Embryonic facial prominence (tissue), 1 donor: ENCODE measurements at regions not wholly inside any gene's neighbourhood (a gene's known extent, or its start where the extent isn't known, plus 50 kb on each side); places are given as distances from the start of the nearest gene placed in this dataset.
"Not testable (repeated sequence)": the region's sequence is repeated elsewhere in the genome, so short reads cannot be mapped to it uniquely, and the experiment has no call there.

Experiments used
- DNase-seq: peaks from one replicate; pipeline ENCODE4 v3.0.0-alpha.2; 2016; ENCODE audit errors: extremely low spot score

DNA sequence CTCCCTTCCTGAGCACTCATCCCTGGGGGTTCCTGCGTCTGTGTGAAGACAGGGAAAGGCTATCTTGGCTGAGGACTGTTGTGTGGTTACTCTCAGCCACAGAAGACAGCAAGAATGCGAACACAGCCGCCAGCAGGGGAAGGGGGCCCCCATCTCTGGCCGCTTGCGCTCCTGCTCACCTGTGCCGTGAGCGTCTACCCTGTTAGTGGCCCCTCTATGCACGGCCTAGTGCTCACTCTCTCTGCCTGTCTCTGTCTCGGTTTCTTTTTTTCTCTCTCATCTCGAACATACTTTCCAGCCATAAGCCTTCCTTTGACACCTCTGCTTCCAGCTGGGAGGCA, 206.7 kb upstream of the APCDD1 start:
- no peak for DNase-seq

DNA sequence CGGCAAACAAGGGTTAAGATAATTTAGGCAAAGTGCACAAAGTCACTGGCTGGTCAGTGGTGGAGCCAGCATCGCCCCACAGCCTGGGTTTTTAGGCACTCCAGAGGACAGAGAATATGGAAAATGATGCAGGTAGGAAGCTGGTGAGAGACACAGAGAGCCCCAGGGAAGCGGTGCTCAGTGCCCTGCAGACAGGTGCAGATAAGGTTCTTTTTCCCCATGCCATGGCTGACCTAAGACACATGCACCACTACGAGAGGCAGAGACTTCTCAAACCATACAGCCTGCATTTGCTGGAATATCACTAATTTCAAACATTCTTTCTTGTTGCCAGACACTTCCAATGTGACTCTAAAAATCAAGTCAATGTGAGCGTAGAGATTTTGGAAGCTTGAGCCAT, 205.7 kb upstream of the APCDD1 start:
- no peak for DNase-seq

DNA sequence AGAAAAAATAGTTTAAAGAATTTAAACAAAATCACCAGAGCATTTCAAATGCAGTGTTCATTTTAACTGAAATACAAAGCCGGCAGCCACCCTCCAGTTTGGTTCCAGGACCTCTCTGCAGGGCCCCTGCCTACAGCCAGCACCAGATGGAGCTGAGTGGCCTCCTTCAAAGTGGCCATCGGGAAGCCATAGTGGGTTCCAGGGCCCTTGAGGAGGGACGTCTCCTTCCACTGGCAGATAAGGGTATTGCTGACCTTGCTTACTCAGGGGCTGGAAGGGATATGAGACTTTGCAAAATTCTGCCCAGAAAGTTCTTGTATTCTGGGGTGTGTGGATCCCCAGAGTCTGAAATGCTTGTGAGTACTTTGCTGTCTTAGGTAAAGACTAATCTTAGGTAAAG, 205.2 kb upstream of the APCDD1 start:
- no peak for DNase-seq

DNA sequence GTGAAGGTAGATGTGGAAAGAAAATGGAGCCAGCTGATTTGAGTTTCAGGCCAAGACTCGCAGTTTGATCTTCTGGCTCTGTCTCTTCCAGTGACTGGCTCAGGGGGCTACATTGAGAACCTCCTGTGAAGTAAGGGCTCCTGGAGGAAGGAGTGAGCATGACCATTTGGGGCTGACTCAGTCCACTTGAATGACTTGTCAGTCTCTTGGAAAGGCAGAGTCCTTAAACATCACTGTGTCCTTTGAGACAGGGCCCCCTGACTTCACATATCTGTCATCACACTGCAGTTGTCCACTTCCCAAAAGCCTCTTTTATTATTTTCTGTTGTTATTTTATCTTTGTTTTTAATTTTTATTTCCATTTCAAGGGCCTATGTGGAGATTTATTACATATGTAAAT, 204.6 kb upstream of the APCDD1 start:
- no peak for DNase-seq

DNA sequence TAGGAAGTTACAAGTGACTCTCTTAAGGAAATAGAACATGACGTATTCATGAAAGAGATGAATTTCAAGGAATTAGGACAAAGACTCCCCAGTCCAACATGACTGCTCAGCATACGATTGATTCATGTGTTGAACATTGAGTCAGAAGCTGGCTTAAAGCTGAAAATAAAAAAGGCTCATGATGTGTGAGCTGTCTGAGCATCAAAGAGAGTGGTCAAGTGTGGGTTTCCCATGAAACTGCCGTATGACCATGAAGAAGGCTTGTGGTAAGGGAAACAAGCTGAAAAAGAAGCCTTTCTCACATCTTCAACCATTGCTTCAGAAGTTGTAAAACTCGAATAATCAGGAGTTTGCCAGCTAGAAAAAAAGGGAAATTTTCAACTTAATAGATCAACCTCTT, 201.9 kb upstream of the APCDD1 start:
- no peak for DNase-seq

DNA sequence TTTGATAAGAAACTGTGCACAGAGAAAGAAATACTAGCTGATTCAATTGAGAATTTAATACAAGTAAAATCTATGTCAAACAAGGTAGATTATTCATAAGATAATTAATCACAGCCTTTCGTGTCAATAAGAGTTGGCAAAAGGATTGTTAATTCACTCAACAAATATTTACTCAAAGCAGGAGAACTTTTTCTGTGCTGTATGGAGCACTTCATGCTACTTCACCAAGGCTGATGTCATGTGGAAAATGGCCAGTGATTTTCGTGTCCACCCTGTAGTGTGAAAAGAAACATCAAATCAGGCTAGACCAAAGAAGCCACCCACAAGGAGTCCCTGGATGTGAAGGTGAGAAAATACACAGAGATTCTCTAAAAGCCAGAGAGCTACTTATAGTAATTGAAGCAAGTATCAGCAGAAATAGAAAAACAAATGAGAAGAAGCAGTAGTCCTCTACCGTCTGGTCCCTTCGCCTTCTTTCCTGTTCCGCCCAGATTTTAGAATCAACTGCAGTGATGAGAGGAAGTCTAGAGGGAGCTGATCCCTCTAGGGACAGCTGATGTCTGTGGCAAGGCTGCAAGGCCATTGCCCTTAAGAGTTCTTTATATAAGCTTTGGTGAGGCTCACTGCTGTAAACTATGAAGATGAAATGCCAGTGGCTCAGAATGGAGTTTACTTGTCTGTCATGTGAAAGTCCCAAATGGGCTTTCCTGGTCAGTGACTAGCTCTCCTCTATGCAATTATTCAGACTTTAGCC, 201.3 kb upstream of the APCDD1 start:
- DNase-seq = no peak

DNA sequence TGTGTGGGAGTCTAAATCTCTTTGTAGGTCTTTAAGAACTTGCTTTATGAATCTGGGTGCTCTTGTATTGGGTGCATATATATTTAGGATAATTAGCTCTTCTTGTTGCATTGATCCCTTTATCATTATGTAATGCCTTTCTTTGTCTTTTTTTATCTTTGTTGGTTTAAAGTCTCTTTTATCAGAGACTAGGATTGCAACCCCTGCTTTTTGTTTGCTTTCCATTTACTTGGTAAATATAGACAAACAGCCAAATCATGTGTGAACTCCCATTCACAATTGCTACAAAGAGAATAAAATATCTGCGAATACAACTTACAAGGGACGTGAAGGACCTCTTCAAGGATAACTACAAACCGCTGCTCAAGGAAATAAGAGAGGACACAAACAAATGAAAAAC, 198.2 kb upstream of the APCDD1 start:
- DNase-seq = not testable (repeated sequence)

DNA sequence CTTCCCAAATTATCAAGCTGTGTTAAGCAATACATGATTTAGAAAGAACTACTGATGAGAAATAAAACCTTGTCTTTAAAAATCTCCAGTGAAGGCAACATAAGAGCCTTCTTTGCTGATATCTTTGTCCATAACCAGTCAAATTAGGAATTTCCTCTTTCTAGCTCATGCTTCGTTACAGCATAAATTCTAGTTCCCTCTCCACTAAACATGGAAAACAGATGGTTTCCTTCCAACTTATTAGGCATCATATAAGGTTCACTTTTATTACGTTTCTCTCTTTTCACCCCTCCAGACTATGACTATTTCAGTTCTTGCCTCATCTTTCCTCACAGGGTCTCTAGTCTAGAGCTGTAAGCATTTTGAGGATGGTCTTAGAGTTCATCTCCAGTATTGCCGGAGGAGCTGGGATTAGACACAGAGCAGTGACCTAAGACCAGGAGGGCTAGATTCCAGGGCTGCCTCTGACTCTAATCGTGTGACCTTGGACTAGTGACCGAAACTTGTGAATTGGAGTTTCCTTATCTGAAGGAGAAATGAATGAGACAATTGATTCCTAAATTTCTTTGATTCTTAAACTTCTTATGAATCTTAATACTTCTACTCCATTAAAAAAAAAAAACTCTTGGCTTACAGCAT, 195.5 kb upstream of the APCDD1 start:
- DNase-seq = no peak

DNA sequence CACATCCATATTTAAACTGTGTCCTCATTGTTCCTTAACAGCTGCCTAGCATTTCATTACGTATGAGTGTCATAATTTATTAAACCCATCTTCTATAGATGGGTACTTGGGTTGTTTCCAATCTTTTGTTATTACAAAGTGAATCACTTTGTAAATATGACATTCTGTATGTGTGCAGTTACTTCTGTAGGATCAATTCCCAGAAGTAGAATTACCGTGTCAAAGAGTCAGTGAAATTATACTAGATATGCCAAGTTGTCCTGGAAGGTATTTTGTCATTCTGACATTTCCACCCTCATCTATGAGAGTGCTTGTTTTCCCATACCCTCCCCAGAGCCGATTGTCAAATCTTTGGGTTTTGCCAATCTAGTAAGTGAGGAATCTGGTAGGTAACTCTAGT, 194.5 kb upstream of the APCDD1 start:
- no peak for DNase-seq

DNA sequence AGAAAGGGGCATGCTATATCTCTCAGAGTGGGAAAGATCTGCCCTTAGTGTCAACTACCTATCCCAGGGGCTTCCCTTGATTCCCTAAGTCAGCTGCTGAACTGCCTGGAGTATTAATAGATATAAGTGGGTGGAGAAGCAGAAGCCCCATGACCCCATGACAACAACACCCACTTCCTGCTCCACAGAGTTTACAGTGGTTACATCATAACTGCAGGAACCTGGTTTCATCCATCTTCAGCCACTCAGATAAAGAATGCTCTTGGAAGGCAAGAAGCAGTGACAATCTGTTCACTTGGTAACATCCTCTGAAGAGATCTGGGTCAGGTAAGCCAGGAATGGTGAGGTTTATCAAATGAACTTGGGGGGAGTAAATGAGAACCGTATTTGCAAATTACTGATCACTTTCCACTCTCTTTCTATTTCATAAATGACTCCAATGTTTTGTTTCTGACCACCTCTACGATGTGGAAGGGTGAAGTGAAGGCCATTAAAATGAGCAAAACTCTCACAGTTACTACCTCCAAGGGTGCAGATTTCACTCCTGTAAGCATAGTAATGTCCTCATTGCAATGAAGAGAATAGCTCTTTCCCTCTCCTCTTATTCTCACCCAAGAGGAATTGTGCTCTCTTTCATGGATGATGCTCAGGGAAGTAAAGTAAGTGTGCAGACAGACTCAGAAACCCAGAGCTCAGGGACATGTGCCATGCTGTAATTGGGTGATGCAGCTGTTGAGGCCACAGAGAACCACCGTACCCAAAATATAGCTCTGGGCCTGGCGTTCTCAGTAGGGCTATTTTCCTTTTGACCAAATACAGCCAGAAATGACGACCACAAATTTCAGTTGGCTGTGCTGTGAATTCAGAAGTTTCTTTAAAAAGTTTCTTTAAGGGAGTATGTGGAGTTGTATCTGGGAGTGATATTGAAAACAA, 192.8 kb upstream of the APCDD1 start:
- DNase-seq = no peak

DNA sequence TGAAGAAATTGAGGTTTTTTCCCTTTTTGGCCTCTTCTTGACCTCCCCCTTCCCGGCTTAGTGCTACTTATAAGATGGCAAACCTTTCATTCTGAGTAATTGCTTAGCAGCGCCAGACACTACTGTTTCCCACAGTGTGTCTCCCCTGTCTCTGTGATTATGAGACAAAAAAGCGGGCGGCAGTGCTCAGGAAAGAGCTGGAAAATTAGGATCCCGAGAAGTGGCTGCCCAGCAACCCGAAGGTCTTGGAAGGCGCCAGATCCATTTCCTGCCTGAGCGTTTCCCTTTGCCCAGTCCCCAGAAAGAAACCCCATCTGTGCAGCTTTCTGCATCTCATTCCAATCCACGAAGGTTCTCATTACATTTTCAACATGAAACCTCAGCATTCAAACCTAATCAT, 191.9 kb upstream of the APCDD1 start:
- no peak for DNase-seq

DNA sequence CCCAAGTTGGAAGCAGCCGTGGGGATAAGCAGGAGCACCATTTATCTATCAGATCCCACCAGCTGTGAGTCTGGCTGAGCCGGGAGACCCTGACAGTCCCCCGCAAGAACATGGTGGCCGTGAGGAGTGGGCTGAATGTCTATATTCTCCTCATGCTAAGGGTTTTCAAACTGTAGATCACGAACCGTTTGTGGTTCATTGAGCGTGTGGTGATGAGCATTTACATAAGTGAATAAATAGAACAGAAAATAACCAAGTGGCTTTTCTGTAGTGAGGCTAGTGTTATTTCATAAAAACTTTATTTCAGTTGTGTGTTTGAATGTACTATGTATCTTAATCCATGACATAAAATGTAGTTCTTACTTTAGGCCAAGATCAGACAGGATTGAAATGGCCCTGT, 190.2 kb upstream of the APCDD1 start:
- DNase-seq = no peak

DNA sequence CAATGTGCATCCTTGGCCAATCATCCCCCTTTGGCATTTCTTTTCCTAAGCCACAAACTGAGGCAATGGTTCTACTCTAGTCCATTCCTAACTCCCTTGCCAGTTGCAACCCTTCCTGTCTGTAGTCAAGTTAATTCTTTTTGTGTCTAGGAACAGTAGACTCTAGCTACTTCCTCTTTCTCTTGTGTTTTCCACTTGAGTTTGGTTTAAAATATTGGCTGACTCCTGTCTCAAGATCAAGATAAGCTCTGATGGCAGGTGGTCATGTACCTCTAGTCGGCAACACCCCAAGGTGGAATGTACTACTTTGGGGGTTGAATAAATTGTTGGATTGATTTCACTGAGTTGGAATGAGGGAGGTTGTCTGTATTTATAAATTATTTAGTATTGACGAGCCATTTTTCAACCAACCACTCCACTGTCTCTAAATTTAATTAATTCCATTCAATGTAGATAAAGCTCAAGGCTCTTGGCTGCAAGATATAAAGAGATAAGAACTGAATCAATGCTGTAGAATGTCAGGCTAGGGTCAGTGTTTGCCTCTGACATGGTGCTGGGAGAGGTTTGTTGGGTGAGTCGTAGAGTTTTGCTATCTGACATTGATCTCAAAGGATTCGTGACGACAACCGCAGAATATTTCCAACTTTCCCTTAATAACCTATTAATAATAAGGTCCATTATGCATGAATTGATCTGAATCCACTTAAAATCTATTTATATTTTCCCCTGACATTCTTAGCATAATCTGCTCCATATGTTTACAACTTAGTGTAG, 188.7 kb upstream of the APCDD1 start:
- no peak for DNase-seq

DNA sequence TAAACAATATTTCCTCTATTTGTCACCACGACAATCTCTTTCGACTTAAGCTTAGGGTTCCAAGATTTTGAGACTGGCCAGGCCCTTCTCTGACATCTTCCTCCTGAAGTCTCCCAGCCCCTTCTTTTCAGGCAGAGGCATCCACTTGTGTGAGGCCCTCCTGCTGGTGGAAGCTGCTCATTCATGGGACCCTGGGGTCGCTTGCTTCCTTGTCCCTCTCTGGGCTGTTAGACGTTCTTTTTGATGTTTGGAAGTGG, 188.2 kb upstream of the APCDD1 start:
- no peak for DNase-seq

DNA sequence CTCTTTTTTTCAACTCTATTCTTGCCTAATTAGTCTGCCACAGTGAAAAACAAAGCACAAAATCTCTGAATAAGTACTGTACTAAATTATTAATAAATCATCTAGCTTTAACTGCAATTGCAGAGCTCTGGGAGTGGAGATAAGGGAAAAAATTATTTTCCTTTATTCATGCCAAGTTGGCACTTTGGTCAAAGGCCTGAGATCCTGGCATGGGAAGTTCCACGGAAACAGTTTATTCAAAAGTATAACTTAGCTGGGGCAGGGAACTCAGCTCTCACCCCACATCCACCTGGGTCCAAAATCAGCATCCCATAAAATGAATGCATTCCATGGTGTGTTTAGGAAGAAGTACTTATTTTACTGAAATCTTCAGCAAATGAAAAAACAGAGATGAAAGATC, 185.2 kb upstream of the APCDD1 start:
- no peak for DNase-seq

DNA sequence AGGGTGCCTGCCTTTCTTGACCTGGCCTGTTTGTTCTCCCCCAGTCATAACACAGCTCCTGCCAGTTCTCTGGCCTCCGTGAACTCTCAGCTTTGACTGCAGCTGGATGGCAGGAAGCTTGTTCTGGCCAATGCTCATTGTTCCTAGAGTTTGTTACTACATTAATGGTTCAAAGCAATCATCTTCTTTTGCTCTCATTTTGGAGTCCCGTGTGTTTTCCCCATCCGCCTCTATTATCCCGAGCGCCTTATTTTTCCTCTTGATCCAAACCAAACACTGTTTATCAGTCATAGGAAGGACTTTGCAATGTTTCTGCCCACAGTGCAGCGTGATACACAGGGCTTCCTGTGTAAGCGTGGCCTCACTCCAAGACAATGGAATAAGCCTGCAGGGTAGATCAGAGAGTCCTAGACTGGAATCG, 184.3 kb upstream of the APCDD1 start:
- no peak for DNase-seq

DNA sequence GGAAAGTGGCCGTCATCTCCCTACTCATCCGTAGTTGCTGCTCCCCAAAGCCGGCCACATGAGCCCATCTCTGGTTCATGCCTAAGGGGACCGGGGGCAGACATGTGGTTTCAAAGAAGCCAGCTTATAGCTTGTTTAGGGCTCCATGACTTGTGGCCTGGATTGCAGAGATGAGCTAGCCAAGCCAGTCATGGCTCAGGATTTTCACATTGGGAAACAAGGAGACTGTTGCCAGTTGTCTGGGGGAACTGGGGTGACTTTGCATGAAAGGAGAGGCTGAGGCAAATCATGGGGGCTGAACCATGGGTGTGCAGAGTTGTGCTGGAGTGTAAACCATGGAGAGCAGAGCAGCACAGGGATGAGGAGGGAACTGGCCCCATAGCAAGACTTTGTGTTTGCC, 183.0 kb upstream of the APCDD1 start:
- DNase-seq = no peak

DNA sequence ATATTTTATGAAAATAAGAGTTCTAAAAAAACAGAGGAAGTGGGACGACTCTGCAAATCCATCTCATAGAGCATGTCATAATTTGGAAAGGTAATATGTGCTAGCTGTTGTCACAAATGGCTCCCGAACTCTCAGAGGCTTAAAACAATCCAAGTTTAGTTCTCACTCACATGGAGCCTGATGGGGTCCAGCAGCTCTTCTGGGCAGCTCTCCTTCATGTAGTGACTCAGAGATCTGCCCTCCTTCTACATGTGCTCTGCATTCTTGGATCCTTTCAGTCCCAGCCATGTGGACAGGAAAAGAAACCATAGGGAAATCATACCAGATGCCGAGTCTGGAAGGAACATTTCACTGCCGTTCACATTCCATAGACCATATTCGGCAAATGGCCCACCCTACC, 180.1 kb upstream of the APCDD1 start:
- no peak for DNase-seq

DNA sequence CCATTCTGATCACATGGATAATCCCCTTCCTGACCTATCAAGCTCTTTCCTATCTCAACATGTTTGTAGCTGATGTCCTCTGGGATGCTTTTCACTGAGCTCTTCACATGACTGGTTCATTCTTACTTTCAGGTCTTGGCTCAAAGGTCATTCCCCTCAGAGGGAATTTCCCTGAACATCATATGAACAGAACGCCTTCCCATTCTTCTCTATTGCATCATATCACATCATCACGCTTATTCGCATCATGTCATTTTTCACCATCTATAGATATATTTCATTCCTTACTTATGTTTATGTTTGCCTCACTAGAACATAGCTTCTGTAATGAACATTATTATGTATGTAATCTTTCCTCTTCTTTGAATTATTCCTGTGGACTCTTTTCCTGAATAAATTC, 178.9 kb upstream of the APCDD1 start:
- no peak for DNase-seq

DNA sequence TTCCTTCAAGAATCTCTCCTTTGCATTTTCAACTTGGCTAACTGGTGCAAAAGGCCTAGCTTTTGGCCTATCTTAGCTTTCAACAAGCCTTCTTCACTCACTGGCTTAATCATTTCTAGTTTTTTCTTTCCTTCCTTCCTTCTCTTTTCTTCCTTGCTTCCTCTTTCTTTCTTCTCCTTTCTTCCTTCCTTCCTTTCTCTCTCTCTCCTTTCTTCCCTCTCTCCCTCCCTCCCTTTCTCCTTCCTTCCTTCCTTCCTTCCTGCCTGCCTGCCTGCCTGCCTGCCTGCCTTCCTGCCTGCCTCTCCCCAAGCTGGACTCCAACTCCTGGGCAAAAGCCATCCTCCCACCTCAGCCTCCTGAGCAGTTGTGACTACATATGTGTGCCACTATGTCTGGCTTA, 176.2 kb upstream of the APCDD1 start:
- DNase-seq = no peak

DNA sequence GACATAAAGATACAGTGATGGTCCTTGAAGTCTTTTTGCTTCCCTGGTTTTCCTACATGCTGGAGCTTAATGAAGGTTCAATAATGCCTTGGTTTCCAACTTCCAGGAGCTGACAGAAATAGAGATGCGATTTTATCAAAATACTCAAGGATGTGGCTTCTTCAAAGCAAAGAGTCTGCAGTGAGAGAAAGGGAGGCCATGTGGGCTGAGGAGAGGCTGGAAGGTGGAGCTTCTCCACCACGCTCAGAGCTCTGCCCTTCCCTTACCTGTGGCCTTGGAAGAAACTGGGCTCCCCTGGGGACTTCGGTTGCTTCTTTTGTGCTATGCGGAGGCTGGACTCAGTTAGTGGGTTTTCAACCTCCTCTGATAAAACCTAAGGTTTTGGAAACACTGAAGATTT, 175.0 kb upstream of the APCDD1 start:
- no peak for DNase-seq

DNA sequence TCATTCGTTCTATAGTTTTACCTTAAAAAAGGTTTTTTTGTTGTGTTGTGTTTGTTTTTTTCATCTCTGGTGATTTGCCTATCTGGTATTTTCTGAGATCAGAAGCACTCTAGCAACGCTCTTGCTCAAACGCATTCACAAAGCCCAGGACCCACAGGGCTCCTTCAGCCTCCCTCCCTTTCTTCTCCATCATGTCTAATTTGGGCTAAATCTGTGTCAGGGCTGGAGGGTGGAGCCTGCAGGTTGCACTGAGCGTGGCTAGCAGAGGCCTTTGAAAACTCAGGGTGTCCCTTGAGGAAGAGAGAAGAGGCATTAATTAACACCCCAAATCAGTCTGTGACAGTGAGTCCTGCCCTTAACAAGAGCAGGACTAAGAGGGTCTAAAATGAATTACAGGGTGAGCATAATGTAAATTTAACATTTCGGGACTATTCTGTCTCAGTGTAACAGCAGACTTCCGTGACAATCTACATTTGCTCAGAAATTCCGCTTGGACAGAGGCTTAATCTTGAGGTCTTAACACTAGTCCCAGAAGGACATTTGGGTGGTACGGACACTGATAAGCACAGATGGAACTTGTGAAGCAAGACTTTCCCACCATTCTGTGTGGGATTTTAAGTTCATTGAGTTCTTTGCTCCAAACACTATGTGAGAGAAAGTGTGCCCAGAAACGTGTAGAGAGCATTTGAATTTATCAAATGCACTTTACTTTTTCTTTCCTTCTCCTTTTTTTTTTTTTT, 174.4 kb upstream of the APCDD1 start:
- no peak for DNase-seq
